ENCODE measurements at regions not wholly inside any gene's neighbourhood (a gene's known extent, or its start where the extent isn't known, plus 50 kb on each side); places are given as distances from the start of the nearest gene placed in this dataset.

- DNase-seq (ENCODE audit: low spot score) = peak; percentile 68
Measured at GRCh38 chr10:85542152-85542551, 824.4 kb downstream of the GRID1 start.

- DNase-seq (ENCODE audit: low spot score) = peak; percentile 31
Measured at GRCh38 chr10:85542936-85543730, 823.5 kb downstream of the GRID1 start.

GRCh38 chr10:85544956-85545355 lies 821.6 kb downstream of the GRID1 start:
- no peak for DNase-seq (ENCODE audit: low spot score)

GRCh38 chr10:85545874-85546273 lies 820.7 kb downstream of the GRID1 start:
- no peak for DNase-seq (ENCODE audit: low spot score)

- DNase-seq (ENCODE audit: low spot score) = no peak
Measured at GRCh38 chr10:85547460-85548023, 819.1 kb downstream of the GRID1 start.

- peak; percentile 57 for DNase-seq (ENCODE audit: low spot score)
Measured at GRCh38 chr10:85548034-85548433, 818.6 kb downstream of the GRID1 start.
